ENCODE measurements at regions not wholly inside any gene's neighbourhood (a gene's known extent, or its start where the extent isn't known, plus 50 kb on each side); places are given as distances from the start of the nearest gene placed in this dataset.

- no peaks in the 10 kb centered on the region for H3K36me3 ChIP-seq
- H3K9me3 ChIP-seq: no peaks in the 10 kb centered on the region
- intact Hi-C loops (cut with DNase I): no loop called here
- H3K27ac ChIP-seq: no peak overlapping the region
- no peak for ATAC-seq
- DNase-seq: no peak
- no peak overlapping the region for H3K4me3 ChIP-seq
- H3K4me1 ChIP-seq: no peaks in the 10 kb centered on the region
- no peak for TF ChIP-seq CTCF (IDR thresholded peaks at IDR 0.05)
- H3K27me3 ChIP-seq: no peaks in the 10 kb centered on the region
Observed at GRCh38 chr20:6685181-6685582, 82.3 kb upstream of the BMP2 start.

GRCh38 chr20:6683021-6683977, 84.2 kb upstream of the BMP2 start:
- intact Hi-C loops (cut with DNase I): no loop called here

GRCh38 chr20:6680854-6681253, 86.6 kb upstream of the BMP2 start:
- Histone ChIP-seq H3K4me3 (no peak overlapping the region), H3K27ac (no peak overlapping the region), H3K9me3 (no peaks in the 10 kb centered on the region), H3K4me1 (no peaks in the 10 kb centered on the region), H3K27me3 (no peaks in the 10 kb centered on the region), H3K36me3 (no peaks in the 10 kb centered on the region)
- TF ChIP-seq CTCF (IDR thresholded peaks at IDR 0.05): no peak
- DNase-seq (no peak), ATAC-seq (no peak)
- intact Hi-C loops (cut with DNase I): no loop called here

More at GRCh38 chr20:6683021-6683977, 84.2 kb upstream of the BMP2 start:
- Histone ChIP-seq H3K27me3 (no peaks in the 10 kb centered on the region), H3K9me3 (no peaks in the 10 kb centered on the region), H3K36me3 (no peaks in the 10 kb centered on the region), H3K4me1 (no peaks in the 10 kb centered on the region), H3K4me3 (no peak overlapping the region), H3K27ac (no peak overlapping the region)
- DNase-seq: no peak
- ATAC-seq: no peak
- TF ChIP-seq CTCF (IDR thresholded peaks at IDR 0.05): no peak

GRCh38 chr20:6680441-6680840, 87.0 kb upstream of the BMP2 start:
- Histone ChIP-seq H3K36me3 (no peaks in the 10 kb centered on the region), H3K27ac (no peak overlapping the region), H3K27me3 (no peaks in the 10 kb centered on the region), H3K4me1 (no peaks in the 10 kb centered on the region), H3K9me3 (no peaks in the 10 kb centered on the region), H3K4me3 (no peak overlapping the region)
- intact Hi-C loops (cut with DNase I): no loop called here
- DNase-seq (no peak), ATAC-seq (peak; percentile 39)
- TF ChIP-seq CTCF (IDR thresholded peaks at IDR 0.05): no peak

- no peaks in the 10 kb centered on the region for H3K9me3 ChIP-seq
- H3K4me1 ChIP-seq: no peaks in the 10 kb centered on the region
- intact Hi-C loops (cut with DNase I): no loop called here
- DNase-seq (no peak), ATAC-seq (no peak)
- H3K27ac ChIP-seq: no peak overlapping the region
- no peak for TF ChIP-seq CTCF (IDR thresholded peaks at IDR 0.05)
- H3K4me3 ChIP-seq: no peak overlapping the region
- H3K27me3 ChIP-seq: no peaks in the 10 kb centered on the region
- H3K36me3 ChIP-seq: no peaks in the 10 kb centered on the region
Observed at GRCh38 chr20:6679086-6679485, 88.4 kb upstream of the BMP2 start.

Measured in left lung (tissue), 4 donors.